ENCODE measurements at regions not wholly inside any gene's neighbourhood (a gene's known extent, or its start where the extent isn't known, plus 50 kb on each side); places are given as distances from the start of the nearest gene placed in this dataset.

GRCh38 chr19:29881386-29881785 is 60.7 kb upstream of the URI1 start:
- Histone ChIP-seq H3K4me3 (no peak overlapping the region), H3K36me3 (ENCODE audit: control insufficient read depth in 2 of 2, insufficient read depth in 2 of 2, low read length in 1 of 2) (no peaks in the 10 kb centered on the region), H3K27me3 (replicated peaks in 1 of 2; ENCODE audit: control insufficient read depth in 2 of 2, insufficient read depth in 2 of 2, low read length in 1 of 2) (no peaks in the 10 kb centered on the region), H3K9me3 (replicated peaks; ENCODE audit: control insufficient read depth, insufficient read depth, low read length) (no peaks in the 10 kb centered on the region), H3K79me2 (ENCODE audit: control insufficient read depth, insufficient read depth, low read length) (no peaks in the 10 kb centered on the region), H3K4me2 (ENCODE audit: control insufficient read depth, insufficient read depth) (no peak overlapping the region), H2AFZ (ENCODE audit: control insufficient read depth, low read depth, low read length) (no peak overlapping the region), H3K4me1 (ENCODE audit: control insufficient read depth, insufficient read depth, low read length) (no peaks in the 10 kb centered on the region), H3K27ac (ENCODE audit: control insufficient read depth, insufficient read depth) (no peak overlapping the region), H4K20me1 (ENCODE audit: control insufficient read depth, insufficient read depth) (no peaks in the 10 kb centered on the region), H3K9ac (ENCODE audit: control insufficient read depth, insufficient read depth, low read length) (no peak overlapping the region)
- intact Hi-C loops (cut with micrococcal nuclease; ENCODE audit: unreplicated experiment) (no loop called here), in situ Hi-C loops (cut with MboI) (loop anchor here (10.0 kb wide), 1 partner anchor 773 kb away; no protein-coding TSS in a partner anchor)
- ChIA-PET SMC1A (ENCODE audit: uncharacterized antibody, unreplicated experiment) (no interaction called here), POLR2A (no interaction called here), RAD21 (ENCODE audit: unreplicated experiment) (interaction anchor here (1.6 to 2.0 kb wide), 2 partner anchors 60 to 151 kb away, joined by 3 to 7 read pairs; partner anchors contain the start of gene URI1), CTCF (interaction anchor here (1.0 kb wide), 1 partner anchor 151 kb away, joined by 3 read pairs; no protein-coding TSS in a partner anchor)
- TF ChIP-seq SPI1 (IDR thresholded peaks at IDR 0.05; ENCODE audit: borderline replicate concordance, insufficient read depth, low read depth, low read length): no peak
- TF ChIP-seq SREBF2 (IDR thresholded peaks at IDR 0.05; ENCODE audit: low read length): no peak
- TF ChIP-seq CBX3 (IDR thresholded peaks at IDR 0.05; ENCODE audit: borderline replicate concordance, low read depth): no peak
- no peak for TF ChIP-seq YBX1 (IDR thresholded peaks at IDR 0.05)
- FAIRE-seq (no peak), ATAC-seq (no peak), DNase-seq (ENCODE audit: low read depth, low spot score) (no peak)
- no TSS peak for BruUV-seq (replicated peaks)
- WGBS (ENCODE audit: insufficient coverage, insufficient replicate concordance, low lambda C conversion rate, missing lambda C conversion rate): 45% methylated on average over 5 of the region's 5 CpGs

GRCh38 chr19:29882719-29883105 is 59.3 kb upstream of the URI1 start:
- no TSS peak for BruUV-seq (replicated peaks)
- SMC1A ChIA-PET (ENCODE audit: uncharacterized antibody, unreplicated experiment): no interaction called here
- no peak overlapping the region for H2AFZ ChIP-seq (ENCODE audit: control insufficient read depth, low read depth, low read length)
- no peaks in the 10 kb centered on the region for H4K20me1 ChIP-seq (ENCODE audit: control insufficient read depth, insufficient read depth)
- no peak overlapping the region for H3K4me3 ChIP-seq
- CTCF ChIA-PET: no interaction called here
- H3K27ac ChIP-seq (ENCODE audit: control insufficient read depth, insufficient read depth): no peak overlapping the region
- no peaks in the 10 kb centered on the region for H3K36me3 ChIP-seq (ENCODE audit: control insufficient read depth in 2 of 2, insufficient read depth in 2 of 2, low read length in 1 of 2)
- ATAC-seq (no peak), FAIRE-seq (no peak), DNase-seq (ENCODE audit: low read depth, low spot score) (no peak)
- POLR2A ChIA-PET: no interaction called here
- H3K79me2 ChIP-seq (ENCODE audit: control insufficient read depth, insufficient read depth, low read length): no peaks in the 10 kb centered on the region
- RAD21 ChIA-PET (ENCODE audit: unreplicated experiment): interaction anchor here (1.1 kb wide), 1 partner anchor 152 kb away, joined by 4 read pairs; no protein-coding TSS in a partner anchor
- no peaks in the 10 kb centered on the region for H3K27me3 ChIP-seq (replicated peaks in 1 of 2; ENCODE audit: control insufficient read depth in 2 of 2, insufficient read depth in 2 of 2, low read length in 1 of 2)
- no peak overlapping the region for H3K4me2 ChIP-seq (ENCODE audit: control insufficient read depth, insufficient read depth)
- WGBS (ENCODE audit: insufficient coverage, insufficient replicate concordance, low lambda C conversion rate, missing lambda C conversion rate): 65% methylated on average over 13 of the region's 13 CpGs
- in situ Hi-C loops (cut with MboI): loop anchor here (10.0 kb wide), 1 partner anchor 772 kb away; no protein-coding TSS in a partner anchor
- intact Hi-C loops (cut with micrococcal nuclease; ENCODE audit: unreplicated experiment): no loop called here
- H3K9me3 ChIP-seq (replicated peaks; ENCODE audit: control insufficient read depth, insufficient read depth, low read length): no peaks in the 10 kb centered on the region
- H3K4me1 ChIP-seq (ENCODE audit: control insufficient read depth, insufficient read depth, low read length): peaks cover 3% of the 10 kb centered on the region; the same call in 1 of the 2 replicates
- H3K9ac ChIP-seq (ENCODE audit: control insufficient read depth, insufficient read depth, low read length): no peak overlapping the region
- TF ChIP-seq RAD21 (IDR thresholded peaks at IDR 0.05; ENCODE audit: insufficient read depth, low read depth, low read length): no peak
- TF ChIP-seq, protein P1, sequence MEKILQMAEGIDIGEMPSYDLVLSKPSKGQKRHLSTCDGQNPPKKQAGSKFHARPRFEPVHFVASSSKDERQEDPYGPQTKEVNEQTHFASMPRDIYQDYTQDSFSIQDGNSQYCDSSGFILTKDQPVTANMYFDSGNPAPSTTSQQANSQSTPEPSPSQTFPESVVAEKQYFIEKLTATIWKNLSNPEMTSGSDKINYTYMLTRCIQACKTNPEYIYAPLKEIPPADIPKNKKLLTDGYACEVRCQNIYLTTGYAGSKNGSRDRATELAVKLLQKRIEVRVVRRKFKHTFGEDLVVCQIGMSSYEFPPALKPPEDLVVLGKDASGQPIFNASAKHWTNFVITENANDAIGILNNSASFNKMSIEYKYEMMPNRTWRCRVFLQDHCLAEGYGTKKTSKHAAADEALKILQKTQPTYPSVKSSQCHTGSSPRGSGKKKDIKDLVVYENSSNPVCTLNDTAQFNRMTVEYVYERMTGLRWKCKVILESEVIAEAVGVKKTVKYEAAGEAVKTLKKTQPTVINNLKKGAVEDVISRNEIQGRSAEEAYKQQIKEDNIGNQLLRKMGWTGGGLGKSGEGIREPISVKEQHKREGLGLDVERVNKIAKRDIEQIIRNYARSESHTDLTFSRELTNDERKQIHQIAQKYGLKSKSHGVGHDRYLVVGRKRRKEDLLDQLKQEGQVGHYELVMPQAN (conservative IDR thresholded peaks at IDR 0.05): no peak
- TF ChIP-seq FOS (IDR thresholded peaks at IDR 0.05; ENCODE audit: borderline replicate concordance, extremely low read depth, insufficient read length): no peak
- no peak for TF ChIP-seq KDM1A (IDR thresholded peaks at IDR 0.05; ENCODE audit: borderline replicate concordance)
- no peak for TF ChIP-seq USF1 (IDR thresholded peaks at IDR 0.05; ENCODE audit: borderline replicate concordance, extremely low read length, insufficient read depth, low read depth, low read length)
- no peak for TF ChIP-seq POLR2A (IDR thresholded peaks at IDR 0.05; ENCODE audit: low read depth, low read length)
- no peak for TF ChIP-seq ZSCAN29 (IDR thresholded peaks at IDR 0.05)
- no peak for TF ChIP-seq PML (IDR thresholded peaks at IDR 0.05; ENCODE audit: low read length)
- TF ChIP-seq NRF1 (conservative IDR thresholded peaks at IDR 0.05; ENCODE audit: low read depth, low read length): no peak
- TF ChIP-seq RB1 (IDR thresholded peaks at IDR 0.05; ENCODE audit: borderline replicate concordance): no peak
- no peak for TF ChIP-seq EZH2 (IDR thresholded peaks at IDR 0.05; ENCODE audit: borderline replicate concordance, control insufficient read depth, low read depth, low read length)

Data from GM12878 (cell line).